Uterus (tissue), 2 donors: ENCODE measurements at regions not wholly inside any gene's neighbourhood (a gene's known extent, or its start where the extent isn't known, plus 50 kb on each side); places are given as distances from the start of the nearest gene placed in this dataset.

Experiments used
- CTCF ChIP-seq, 4 experiments: fragments of 200-600 bp in 2 of 4; fragments of 450-650 bp in 2 of 4; sonication (generic) in 2 of 4; IDR thresholded peaks; one replicate each; pipeline ENCODE4 v1.5.1; 2016 to 2019; ENCODE audit warnings: antibody characterized with exemption in 4 of 4, mild to moderate bottlenecking in 2 of 4, moderate library complexity in 1 of 4
- POLR2A ChIP-seq, 2 donors: fragments of 450-650 bp; IDR thresholded peaks; one replicate each; pipeline ENCODE4 v1.6.1; 2016; ENCODE audit warnings: antibody characterized with exemption in 2 of 2, mild to moderate bottlenecking in 1 of 2, moderate library complexity in 1 of 2

- no peak for TF ChIP-seq CTCF (IDR thresholded peaks at IDR 0.05)
- TF ChIP-seq POLR2A (IDR thresholded peaks at IDR 0.05): no peak
Measured at GRCh38 chr10:118195729-118196128, 146.4 kb downstream of the FAM204A start.
